Neural cell (in vitro differentiated cells): ENCODE measurements at regions not wholly inside any gene's neighbourhood (a gene's known extent, or its start where the extent isn't known, plus 50 kb on each side); places are given as distances from the start of the nearest gene placed in this dataset.

Source experiments
- H2AFZ ChIP-seq: fragments of 200-600, 300-800 bp; sonication (generic), shearing (Covaris generic); 2 replicates; pipeline ENCODE4 v1.6.0; 2014; ENCODE audit warnings: low read depth, mild to moderate bottlenecking, antibody characterized with exemption, low read length, moderate library complexity
- H3F3A ChIP-seq: fragments of 200-600 bp; shearing (Covaris generic); 2 replicates; pipeline ENCODE4 v1.6.1; 2016; ENCODE audit warnings: mild to moderate bottlenecking, moderate library complexity, mixed read lengths, antibody characterized with exemption, low read length; ENCODE audit not compliant: insufficient read depth, poor library complexity, severe bottlenecking
- H3K27ac ChIP-seq: fragments of 200-600, 300-800 bp; sonication (generic), shearing (Covaris generic); 2 replicates; pipeline ENCODE4 v1.5.1; 2014; ENCODE audit warnings: mild to moderate bottlenecking, low read length, moderate library complexity
- H3K27me3 ChIP-seq: fragments of 300-800, 200-600 bp; sonication (generic), shearing (Covaris generic); 2 replicates; pipeline ENCODE4 v1.6.0; 2014; ENCODE audit warnings: mild to moderate bottlenecking, low read depth, low read length, moderate library complexity; ENCODE audit not compliant: insufficient read depth
- H3K36me3 ChIP-seq: fragments of 300-800, 200-600 bp; sonication (generic), shearing (Covaris generic); 2 replicates; pipeline ENCODE4 v1.5.1; 2014; ENCODE audit warnings: mild to moderate bottlenecking, antibody characterized with exemption, low read length, moderate library complexity; ENCODE audit not compliant: insufficient read depth
- H3K4me2 ChIP-seq: fragments of 300-800, 200-600 bp; sonication (generic), shearing (Covaris generic); 2 replicates; pipeline ENCODE4 v1.6.0; 2014; ENCODE audit warnings: mild to moderate bottlenecking, low read length
- H3K4me3 ChIP-seq: fragments of 300-800, 200-600 bp; sonication (generic), shearing (Covaris generic); 2 replicates; pipeline ENCODE4 v1.5.1; 2014; ENCODE audit warnings: mild to moderate bottlenecking, low read length, moderate library complexity
- H3K79me2 ChIP-seq: fragments of 200-600 bp; shearing (Covaris generic); replicated peaks from 2 replicates; pipeline ENCODE4 v1.6.0; 2014; ENCODE audit warnings: mild to moderate bottlenecking, low read length, moderate library complexity; ENCODE audit not compliant: insufficient read depth
- H3K9ac ChIP-seq: fragments of 300-800, 200-600 bp; sonication (generic), shearing (Covaris generic); 2 replicates; pipeline ENCODE4 v1.6.1; 2016; ENCODE audit warnings: mild to moderate bottlenecking, low read length, mixed read lengths
- H3K9me2 ChIP-seq: fragments of 200-600 bp; shearing (Covaris generic); 2 replicates; pipeline ENCODE4 v1.6.1; 2016; ENCODE audit warnings: mild to moderate bottlenecking, low read length, mixed read lengths; ENCODE audit not compliant: insufficient read depth
- H3K9me3 ChIP-seq: fragments of 200-600, 300-800 bp; sonication (generic), shearing (Covaris generic); 2 replicates; pipeline ENCODE4 v1.6.1; 2016; ENCODE audit warnings: mild to moderate bottlenecking, mixed run types, low read length, moderate library complexity, mixed read lengths
- H4K20me1 ChIP-seq: fragments of 200-600 bp; shearing (Covaris generic); 2 replicates; pipeline ENCODE4 v1.6.1; 2016; ENCODE audit warnings: mild to moderate bottlenecking, mixed run types; ENCODE audit not compliant: insufficient read depth
- CTCF ChIP-seq: fragments of 450-650 bp; IDR thresholded peaks from 2 replicates; pipeline ENCODE4 v1.5.1; 2014; ENCODE audit warnings: antibody characterized with exemption, mild to moderate bottlenecking, moderate library complexity; ENCODE audit not compliant: poor library complexity, severe bottlenecking
- EP300 ChIP-seq: fragments of 450-650 bp; conservative IDR thresholded peaks from 2 replicates; pipeline ENCODE4 v1.6.1; 2014; ENCODE audit warnings: antibody characterized with exemption, mild to moderate bottlenecking, moderate library complexity; ENCODE audit not compliant: poor library complexity, severe bottlenecking
- EZH2 ChIP-seq: fragments of 200-600, 300-800 bp; shearing (Covaris generic), sonication (generic); IDR thresholded peaks from 2 replicates; pipeline ENCODE4 v1.6.1; 2014; ENCODE audit warnings: antibody characterized with exemption, low read length, borderline replicate concordance, mild to moderate bottlenecking; ENCODE audit not compliant: insufficient read depth, poor library complexity, severe bottlenecking
- MXI1 ChIP-seq: fragments of 450-650 bp; conservative IDR thresholded peaks from 2 replicates; pipeline ENCODE4 v1.6.1; 2014; ENCODE audit warnings: antibody characterized with exemption, mild to moderate bottlenecking; ENCODE audit not compliant: poor library complexity, severe bottlenecking
- POLR2AphosphoS5 ChIP-seq: IDR thresholded peaks from 2 replicates; pipeline ENCODE4 v1.6.1; 2012
- RAD21 ChIP-seq: fragments of 450-650 bp; conservative IDR thresholded peaks from 2 replicates; pipeline ENCODE4 v1.6.1; 2014; ENCODE audit warnings: antibody characterized with exemption, mild to moderate bottlenecking, moderate library complexity
- REST ChIP-seq: IDR thresholded peaks from 2 replicates; pipeline ENCODE4 v1.6.1; 2012; ENCODE audit warnings: borderline replicate concordance
- SMC3 ChIP-seq: fragments of 450-650 bp; conservative IDR thresholded peaks from 2 replicates; pipeline ENCODE4 v1.6.1; 2014; ENCODE audit warnings: antibody characterized with exemption, mild to moderate bottlenecking, moderate library complexity; ENCODE audit not compliant: poor library complexity
- TAF1 ChIP-seq: IDR thresholded peaks from 2 replicates; pipeline ENCODE4 v1.6.1; 2012; ENCODE audit warnings: low read depth

GRCh38 chr10:44684661-44685060 is 226.5 kb upstream of the TMEM72 start:
- H3K79me2 ChIP-seq = no peaks in the 10 kb centered on the region
- no peaks in the 10 kb centered on the region for H3K27me3 ChIP-seq
- no peak overlapping the region for H3K27ac ChIP-seq
- TF ChIP-seq RAD21 (no peak), EP300 (no peak), SMC3 (no peak), EZH2 (no peak), MXI1 (no peak), REST (no peak), TAF1 (no peak), CTCF (no peak), POLR2AphosphoS5 (no peak)
- no peak overlapping the region for H3K4me3 ChIP-seq
- no peaks in the 10 kb centered on the region for H4K20me1 ChIP-seq
- H3K4me2 ChIP-seq = no peak overlapping the region
- H2AFZ ChIP-seq = no peak overlapping the region
- H3K9ac ChIP-seq = no peak overlapping the region
- H3F3A ChIP-seq = no peaks in the 10 kb centered on the region
- no peaks in the 10 kb centered on the region for H3K36me3 ChIP-seq
- no peaks in the 10 kb centered on the region for H3K9me2 ChIP-seq
- H3K9me3 ChIP-seq = no peaks in the 10 kb centered on the region

GRCh38 chr10:44685220-44685619 is 225.9 kb upstream of the TMEM72 start:
- Histone ChIP-seq H4K20me1 (no peaks in the 10 kb centered on the region), H2AFZ (no peak overlapping the region), H3K9me3 (no peaks in the 10 kb centered on the region), H3K36me3 (no peaks in the 10 kb centered on the region), H3K79me2 (no peaks in the 10 kb centered on the region), H3K27ac (no peak overlapping the region), H3K4me3 (no peak overlapping the region), H3K27me3 (no peaks in the 10 kb centered on the region), H3K9me2 (no peaks in the 10 kb centered on the region), H3F3A (no peaks in the 10 kb centered on the region), H3K9ac (no peak overlapping the region), H3K4me2 (no peak overlapping the region)
- TF ChIP-seq RAD21 (no peak), MXI1 (no peak), TAF1 (no peak), EP300 (no peak), EZH2 (no peak), SMC3 (no peak), CTCF (no peak), REST (no peak), POLR2AphosphoS5 (no peak)
